ENCODE measurements at regions not wholly inside any gene's neighbourhood (a gene's known extent, or its start where the extent isn't known, plus 50 kb on each side); places are given as distances from the start of the nearest gene placed in this dataset.
A peak's percentile ranks its signal among the peaks of the same experiment; 100 is the strongest.

GRCh38 chr11:69917529-69917928, 98.3 kb upstream of the FGF3 start:
- TF ChIP-seq, protein P1, sequence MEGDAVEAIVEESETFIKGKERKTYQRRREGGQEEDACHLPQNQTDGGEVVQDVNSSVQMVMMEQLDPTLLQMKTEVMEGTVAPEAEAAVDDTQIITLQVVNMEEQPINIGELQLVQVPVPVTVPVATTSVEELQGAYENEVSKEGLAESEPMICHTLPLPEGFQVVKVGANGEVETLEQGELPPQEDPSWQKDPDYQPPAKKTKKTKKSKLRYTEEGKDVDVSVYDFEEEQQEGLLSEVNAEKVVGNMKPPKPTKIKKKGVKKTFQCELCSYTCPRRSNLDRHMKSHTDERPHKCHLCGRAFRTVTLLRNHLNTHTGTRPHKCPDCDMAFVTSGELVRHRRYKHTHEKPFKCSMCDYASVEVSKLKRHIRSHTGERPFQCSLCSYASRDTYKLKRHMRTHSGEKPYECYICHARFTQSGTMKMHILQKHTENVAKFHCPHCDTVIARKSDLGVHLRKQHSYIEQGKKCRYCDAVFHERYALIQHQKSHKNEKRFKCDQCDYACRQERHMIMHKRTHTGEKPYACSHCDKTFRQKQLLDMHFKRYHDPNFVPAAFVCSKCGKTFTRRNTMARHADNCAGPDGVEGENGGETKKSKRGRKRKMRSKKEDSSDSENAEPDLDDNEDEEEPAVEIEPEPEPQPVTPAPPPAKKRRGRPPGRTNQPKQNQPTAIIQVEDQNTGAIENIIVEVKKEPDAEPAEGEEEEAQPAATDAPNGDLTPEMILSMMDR (IDR thresholded peaks at IDR 0.05), result no peak
- TF ChIP-seq POLR2A (IDR thresholded peaks at IDR 0.05), result no peak
- H3K36me3 ChIP-seq, result no peaks in the 10 kb centered on the region
- H3K27ac ChIP-seq, result no peak overlapping the region
- peaks cover 0 to 4% (median 0%) of the 10 kb centered on the region in 4 donors for H3K9me3 ChIP-seq
- no peaks in the 10 kb centered on the region for H3K27me3 ChIP-seq
- H3K4me1 ChIP-seq, result peaks cover 0 to 39% (median 3%) of the 10 kb centered on the region in 4 donors
- DNase-seq, result no peak
- H3K4me3 ChIP-seq, result no peak overlapping the region

- H3K4me3 ChIP-seq, result no peak overlapping the region
Measured at GRCh38 chr11:69918231-69918937, 99.2 kb upstream of the FGF3 start.

DNA sequence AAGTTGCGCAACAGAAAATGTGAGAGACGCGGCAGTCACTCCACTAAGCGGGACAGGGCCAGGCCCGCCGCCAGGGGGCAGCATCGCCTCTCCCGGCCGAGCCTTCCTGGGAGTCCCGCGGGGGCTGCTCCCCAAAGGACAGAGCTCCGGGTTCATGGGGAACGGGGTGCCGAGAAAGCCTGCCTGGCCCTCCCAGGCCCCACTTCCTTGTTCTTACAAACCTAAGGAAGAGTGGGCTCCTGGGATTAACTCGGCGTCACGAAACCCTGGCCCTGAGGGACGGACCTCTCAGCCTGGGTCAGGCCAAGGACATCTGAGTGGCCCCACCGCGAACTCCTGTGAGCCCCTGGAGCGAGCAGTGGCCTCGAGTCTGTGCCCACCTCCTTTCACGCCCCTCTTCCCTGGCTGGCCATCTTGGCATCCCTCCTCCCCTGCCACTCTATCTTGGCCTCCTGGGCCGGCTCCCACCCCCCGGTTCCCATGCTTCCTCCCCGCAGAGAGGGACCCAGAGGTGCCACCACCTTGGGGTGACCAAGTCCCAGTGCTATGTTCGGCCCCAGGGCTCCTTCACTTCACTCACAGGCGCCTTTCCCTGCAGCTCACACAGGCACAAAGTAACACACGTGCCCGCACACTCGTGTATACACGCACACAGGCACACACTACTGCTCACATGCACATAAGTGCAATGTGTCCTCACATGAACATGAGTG, 99.9 kb upstream of the FGF3 start:
- Histone ChIP-seq H3K36me3 (no peaks in the 10 kb centered on the region), H3K27ac (no peak overlapping the region), H3K27me3 (no peaks in the 10 kb centered on the region), H3K9me3 (peaks cover 0 to 4% (median 0%) of the 10 kb centered on the region in 4 donors), H3K4me1 (peaks cover 0 to 28% (median 3%) of the 10 kb centered on the region in 4 donors), H3K4me3 (no peak overlapping the region)
- TF ChIP-seq, protein P1 (IDR thresholded peaks at IDR 0.05), result peak; percentile 56 to 85 (median 76)
- TF ChIP-seq POLR2A (IDR thresholded peaks at IDR 0.05), result no peak
- peak; percentile 35 to 81 (median 80) for DNase-seq

More at GRCh38 chr11:69918231-69918937, 99.2 kb upstream of the FGF3 start:
- DNase-seq, result peak in 2 of 3 donors; percentile 42 to 45
- H3K27ac ChIP-seq, result peak overlapping the region in 2 of 4 donors; percentile 7 to 20
- TF ChIP-seq POLR2A (IDR thresholded peaks at IDR 0.05), result no peak
- TF ChIP-seq, protein P1 (IDR thresholded peaks at IDR 0.05), result no peak
- peaks cover 0 to 34% (median 3%) of the 10 kb centered on the region in 4 donors for H3K4me1 ChIP-seq
- H3K9me3 ChIP-seq, result peaks cover 0 to 4% (median 0%) of the 10 kb centered on the region in 4 donors
- H3K27me3 ChIP-seq, result no peaks in the 10 kb centered on the region
- no peaks in the 10 kb centered on the region for H3K36me3 ChIP-seq

GRCh38 chr11:69919659-69920344, 100.6 kb upstream of the FGF3 start:
- peaks cover 0 to 4% (median 0%) of the 10 kb centered on the region in 4 donors for H3K9me3 ChIP-seq
- no peak overlapping the region for H3K4me3 ChIP-seq
- TF ChIP-seq, protein P1 (IDR thresholded peaks at IDR 0.05), result no peak
- TF ChIP-seq POLR2A (IDR thresholded peaks at IDR 0.05), result no peak
- H3K27ac ChIP-seq, result no peak overlapping the region
- no peaks in the 10 kb centered on the region for H3K27me3 ChIP-seq
- peaks cover 0 to 21% (median 2%) of the 10 kb centered on the region in 4 donors for H3K4me1 ChIP-seq
- no peaks in the 10 kb centered on the region for H3K36me3 ChIP-seq
- DNase-seq, result peak in 2 of 3 donors; percentile 31 to 34

GRCh38 chr11:69920345-69921127, 101.3 kb upstream of the FGF3 start:
- peak in 2 of 3 donors; percentile 31 to 34 for DNase-seq
- TF ChIP-seq, protein P1 (IDR thresholded peaks at IDR 0.05), result no peak
- TF ChIP-seq POLR2A (IDR thresholded peaks at IDR 0.05), result no peak
- Histone ChIP-seq H3K36me3 (no peaks in the 10 kb centered on the region), H3K27me3 (no peaks in the 10 kb centered on the region), H3K27ac (no peak overlapping the region), H3K4me1 (peaks cover 0 to 13% (median 0%) of the 10 kb centered on the region in 4 donors), H3K9me3 (peaks cover 0 to 2% (median 0%) of the 10 kb centered on the region in 4 donors), H3K4me3 (no peak overlapping the region)
